Activated T-cell treated with anti-CD3 and anti-CD28 coated beads, Interleukin-2, amount 50 U/mL, for 72 hours (primary cell): ENCODE measurements at regions not wholly inside any gene's neighbourhood (a gene's known extent, or its start where the extent isn't known, plus 50 kb on each side); places are given as distances from the start of the nearest gene placed in this dataset.
"Not testable (repeated sequence)": the region's sequence is repeated elsewhere in the genome, so short reads cannot be mapped to it uniquely, and the experiment has no call there.

Experiments used
- ATAC-seq, 2 donors: fragments of 150-1000 bp; cut with Tn5 transposase; replicated peaks in 1 of 2; 2 replicates each; pipeline ENCODE4 v1.10.0; 2021; ENCODE audit warnings: moderate library complexity in 2 of 2, mild to moderate bottlenecking in 1 of 2
- DNase-seq, 2 donors: peaks; one replicate each; pipeline ENCODE4 v3.0.0; 2021 to 2022; ENCODE audit warnings: mixed read lengths in 1 of 2
- H3K27ac Mint-ChIP-seq: one replicate; pipeline ENCODE4 v1.8.0; 2022; ENCODE audit warnings: mild to moderate bottlenecking, moderate library complexity, mixed read lengths
- H3K27me3 Mint-ChIP-seq: one replicate; pipeline ENCODE4 v1.8.0; 2022; ENCODE audit warnings: low read depth, mixed read lengths
- H3K36me3 Mint-ChIP-seq, 2 donors: one replicate each; pipeline ENCODE4 v1.8.0; 2022; ENCODE audit warnings: mixed read lengths in 2 of 2, mild to moderate bottlenecking in 1 of 2; ENCODE audit not compliant: insufficient read depth in 2 of 2
- H3K4me1 Mint-ChIP-seq: one replicate; pipeline ENCODE4 v1.8.0; 2022; ENCODE audit warnings: low read depth, mixed read lengths
- H3K4me3 Mint-ChIP-seq, 2 donors: one replicate each; pipeline ENCODE4 v1.8.0; 2022; ENCODE audit warnings: mild to moderate bottlenecking in 2 of 2, mixed read lengths in 2 of 2, moderate library complexity in 2 of 2
- H3K9me3 Mint-ChIP-seq, 2 donors: one replicate each; pipeline ENCODE4 v1.8.0; 2022; ENCODE audit warnings: mixed read lengths in 2 of 2

DNA sequence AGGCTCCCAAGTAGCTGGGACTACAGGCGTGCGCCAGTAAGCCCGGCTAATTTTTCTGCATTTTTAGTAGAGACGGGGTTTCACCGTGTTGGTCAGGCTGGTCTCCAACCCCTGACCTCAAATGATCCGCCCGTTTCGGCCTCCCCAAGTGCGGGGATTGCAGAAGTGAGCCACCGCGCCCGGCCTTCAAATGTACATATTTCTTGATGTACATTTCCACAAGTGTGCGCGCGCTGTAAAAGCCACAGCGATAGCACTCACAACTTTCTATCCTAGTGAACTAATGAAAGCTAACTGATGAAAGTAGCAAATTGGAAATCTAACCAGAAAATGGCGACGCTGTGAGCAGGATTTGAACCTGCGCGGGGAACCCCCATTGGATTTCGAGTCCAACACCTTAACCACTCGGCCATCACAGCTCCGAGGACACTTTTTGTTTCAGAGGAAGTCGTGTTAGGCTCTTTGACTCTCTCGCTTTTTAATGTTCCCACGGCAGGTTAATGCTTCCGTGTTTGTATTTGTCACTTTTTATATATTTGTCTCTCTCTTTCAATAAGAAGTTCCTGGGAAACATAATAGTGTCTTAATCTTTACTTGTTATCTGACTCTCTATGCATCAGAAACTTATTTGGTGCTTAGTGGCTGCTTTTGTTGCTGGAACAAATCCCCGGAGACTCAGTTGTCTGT is 199.4 kb upstream of the ZNF184 start:
- DNase-seq (peak; percentile 44 to 59), ATAC-seq (peak; percentile 45 to 69)
- peak overlapping the region; percentile 75 to 87 for H3K4me3 Mint-ChIP-seq
- H3K36me3 Mint-ChIP-seq = peaks cover 9 to 11% of the 10 kb centered on the region in 2 donors
- H3K4me1 Mint-ChIP-seq = peaks cover 57% of the 10 kb centered on the region
- H3K27me3 Mint-ChIP-seq = peaks cover 89% of the 10 kb centered on the region
- H3K27ac Mint-ChIP-seq = peak overlapping the region; percentile 53
- peaks cover 4 to 5% of the 10 kb centered on the region in 2 donors for H3K9me3 Mint-ChIP-seq

DNA sequence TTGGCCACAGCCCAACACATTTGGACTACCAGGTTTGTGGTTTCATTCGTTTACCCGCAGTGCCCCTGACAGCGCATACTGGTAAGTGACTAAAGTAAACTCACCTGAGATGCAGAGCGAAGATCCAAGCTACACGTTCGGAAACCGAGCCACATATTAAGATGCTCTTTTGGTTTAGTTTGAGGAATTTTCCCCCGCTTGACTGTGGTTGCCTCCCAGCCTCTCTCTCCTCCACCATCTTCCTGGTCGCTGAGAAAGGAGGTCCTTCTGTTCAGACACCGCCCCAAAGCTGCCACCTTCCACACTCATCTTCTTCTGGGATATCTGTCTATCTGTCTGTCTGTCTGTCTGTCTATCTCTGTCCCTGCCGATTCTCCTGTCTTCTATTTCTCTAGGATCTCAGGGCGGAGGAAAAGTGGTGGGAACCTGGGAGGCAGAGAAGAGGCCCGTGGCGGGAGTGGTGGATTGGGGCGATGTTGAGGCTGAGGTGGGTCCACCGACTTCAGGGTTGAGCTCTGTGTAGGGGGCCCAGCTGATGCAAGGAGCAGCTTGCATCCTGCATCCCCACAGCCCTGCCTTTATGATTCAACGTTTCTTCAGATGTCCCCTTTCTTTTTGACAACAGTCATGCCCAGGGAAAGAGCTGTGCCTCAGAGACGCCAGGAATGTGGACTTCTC is 196.9 kb upstream of the ZNF184 start:
- H3K27ac Mint-ChIP-seq = peak overlapping the region; percentile 12
- peak overlapping the region; percentile 75 for H3K4me3 Mint-ChIP-seq
- H3K4me1 Mint-ChIP-seq = peaks cover 58% of the 10 kb centered on the region
- ATAC-seq (peak; percentile 31 to 53), DNase-seq (peak in 1 of 2 donors; percentile 48)
- H3K27me3 Mint-ChIP-seq = peaks cover 88% of the 10 kb centered on the region
- peaks cover 9 to 11% of the 10 kb centered on the region in 2 donors for H3K36me3 Mint-ChIP-seq
- peaks cover 4 to 5% of the 10 kb centered on the region in 2 donors for H3K9me3 Mint-ChIP-seq

DNA sequence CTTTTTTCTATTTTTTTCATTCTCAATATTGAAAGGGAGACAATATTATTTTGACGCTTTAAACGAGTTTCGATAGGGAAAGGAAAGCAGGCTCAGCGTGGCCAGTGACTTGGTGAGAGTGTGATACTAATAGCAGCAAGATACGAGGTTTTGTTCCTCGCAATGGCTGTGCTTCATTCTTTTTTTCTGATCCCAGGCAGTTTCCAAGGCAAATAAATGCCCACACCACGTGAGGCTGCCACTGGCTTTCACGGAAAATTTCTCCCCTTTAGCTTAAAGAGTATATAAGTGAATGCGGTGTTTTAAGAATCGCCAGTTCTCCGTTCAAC is 196.4 kb upstream of the ZNF184 start:
- Mint-ChIP-seq H3K27ac (peak overlapping the region; percentile 0), H3K4me1 (peaks cover 58% of the 10 kb centered on the region), H3K4me3 (peak overlapping the region; percentile 75), H3K36me3 (peaks cover 9 to 11% of the 10 kb centered on the region in 2 donors), H3K9me3 (peaks cover 4% of the 10 kb centered on the region in 2 donors), H3K27me3 (peaks cover 85% of the 10 kb centered on the region)
- no peak for DNase-seq
- peak in 1 of 2 donors; percentile 6 for ATAC-seq

DNA sequence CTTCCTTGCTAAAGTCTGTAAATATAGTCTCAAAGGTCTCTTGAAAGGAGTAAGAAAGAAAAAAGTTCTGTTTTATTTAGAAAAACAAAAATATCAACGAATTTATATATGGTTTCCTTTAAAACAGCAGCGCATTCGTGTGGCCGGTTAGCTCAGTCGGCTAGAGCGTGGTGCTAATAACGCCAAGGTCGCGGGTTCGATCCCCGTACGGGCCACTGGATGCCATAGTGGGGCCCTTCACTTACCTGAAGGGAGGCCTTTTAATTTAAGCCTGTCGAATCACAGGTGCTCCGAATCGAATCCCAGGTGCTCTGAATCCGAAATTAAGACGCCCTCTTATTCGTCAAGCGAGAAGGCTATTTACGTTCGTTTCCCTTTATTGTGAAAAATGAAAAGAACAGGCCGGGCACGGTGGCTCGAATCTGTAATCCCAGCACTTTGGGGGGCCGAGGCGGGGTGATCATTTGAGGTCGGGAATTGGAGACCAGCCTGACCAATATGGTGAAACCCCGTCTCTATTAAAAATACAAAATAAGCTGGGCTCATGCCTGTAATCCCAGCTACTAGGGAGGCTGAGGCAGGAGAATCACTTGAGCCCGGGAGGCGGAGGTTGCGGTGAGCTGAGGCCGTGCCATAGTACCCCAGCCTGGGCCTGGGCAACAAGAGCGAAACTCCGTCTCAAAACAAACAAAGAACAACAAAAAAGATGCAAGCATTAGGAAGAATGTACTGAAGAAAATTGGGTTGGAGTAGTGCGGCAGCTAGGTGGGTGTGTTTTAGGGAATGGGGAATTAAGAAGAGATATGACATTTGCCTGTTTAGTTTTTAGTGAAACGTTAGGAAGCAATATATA is 195.8 kb upstream of the ZNF184 start:
- Mint-ChIP-seq H3K9me3 (peaks cover 2 to 4% of the 10 kb centered on the region in 2 donors), H3K4me3 (peak overlapping the region; percentile 75), H3K27me3 (peaks cover 79% of the 10 kb centered on the region), H3K4me1 (peaks cover 58% of the 10 kb centered on the region), H3K27ac (peak overlapping the region; percentile 98), H3K36me3 (peaks cover 9% of the 10 kb centered on the region in 2 donors)
- peak; percentile 71 for DNase-seq
- ATAC-seq = peak; percentile 40 to 57

DNA sequence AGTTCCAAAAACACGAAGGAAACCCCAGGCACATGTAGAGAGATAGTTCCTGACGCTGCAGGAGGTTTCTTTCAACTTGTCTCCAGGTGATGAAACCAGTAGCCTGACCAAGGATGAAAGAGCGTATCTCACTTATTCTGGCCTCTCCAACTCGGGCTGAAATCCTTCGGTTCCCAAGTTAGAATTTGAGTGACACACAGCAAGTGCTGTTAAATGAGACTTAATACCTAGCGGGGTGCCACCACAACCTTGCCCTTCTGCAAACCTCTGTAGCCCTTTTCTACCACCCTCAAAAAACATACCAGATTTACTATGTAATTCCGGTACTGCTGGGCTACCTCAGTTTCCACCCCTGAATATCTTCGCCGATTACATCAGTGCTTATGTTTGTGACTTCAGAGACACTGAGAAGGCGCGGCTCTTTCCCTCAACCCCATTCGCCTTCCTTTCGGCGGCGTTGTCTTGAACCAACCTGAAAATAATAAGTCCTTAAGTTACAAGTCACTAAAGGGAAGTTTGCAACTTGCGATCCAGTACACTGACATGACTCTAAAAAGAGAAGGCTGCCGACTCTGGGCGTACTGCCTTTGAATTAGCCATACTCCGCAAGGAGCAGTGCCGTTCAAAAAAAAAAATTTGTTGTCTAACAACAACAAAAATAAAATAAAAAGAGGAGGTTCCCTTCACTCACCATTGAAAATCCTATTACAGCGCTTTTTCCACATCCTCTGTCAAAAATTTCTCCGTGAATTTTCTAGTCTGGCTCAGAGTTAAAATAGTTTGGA is 194.9 kb upstream of the ZNF184 start:
- Mint-ChIP-seq H3K9me3 (no peaks in the 10 kb centered on the region), H3K4me3 (peak overlapping the region; percentile 75)
- no peak for DNase-seq

DNA sequence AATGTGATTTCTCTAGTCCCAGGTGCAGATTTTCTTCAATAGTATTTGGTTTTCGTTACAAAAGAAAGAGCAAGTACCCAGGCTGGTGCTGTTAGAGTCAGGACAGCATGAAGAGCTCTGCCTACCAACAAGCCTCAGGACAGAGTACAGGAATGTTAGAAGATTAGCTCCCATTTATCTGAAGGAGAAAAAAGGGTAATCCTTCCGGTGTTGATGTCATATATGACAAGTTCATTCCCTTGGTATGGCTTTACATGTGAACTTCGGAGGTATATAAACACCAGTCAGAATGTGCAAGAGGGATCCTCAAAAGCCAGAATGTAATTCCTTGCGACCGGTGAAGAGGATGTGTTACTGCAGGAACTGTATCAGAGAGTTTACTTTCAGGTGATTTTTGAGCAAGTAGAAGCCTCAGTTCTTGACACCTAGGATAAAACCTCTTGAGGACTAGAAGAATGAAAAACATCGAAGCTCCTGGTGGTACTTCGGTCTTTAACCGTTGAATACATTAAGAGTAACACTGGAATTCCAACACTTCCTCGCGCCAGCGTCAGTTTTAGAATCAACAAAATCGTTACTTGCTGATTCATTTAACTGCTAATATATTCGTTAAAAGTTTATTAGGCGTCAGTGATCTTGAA is 194.2 kb upstream of the ZNF184 start:
- Mint-ChIP-seq H3K9me3 (no peaks in the 10 kb centered on the region), H3K27me3 (peaks cover 77% of the 10 kb centered on the region), H3K27ac (no peak overlapping the region), H3K4me3 (peak overlapping the region; percentile 75), H3K36me3 (peaks cover 0 to 2% of the 10 kb centered on the region in 2 donors), H3K4me1 (peaks cover 50% of the 10 kb centered on the region)
- ATAC-seq (no peak), DNase-seq (no peak)

More for the DNA sequence above, 194.9 kb upstream of the ZNF184 start:
- peak overlapping the region; percentile 98 for H3K27ac Mint-ChIP-seq
- peaks cover 78% of the 10 kb centered on the region for H3K27me3 Mint-ChIP-seq
- ATAC-seq = no peak
- H3K36me3 Mint-ChIP-seq = peaks cover 5 to 6% of the 10 kb centered on the region in 2 donors
- peaks cover 57% of the 10 kb centered on the region for H3K4me1 Mint-ChIP-seq

DNA sequence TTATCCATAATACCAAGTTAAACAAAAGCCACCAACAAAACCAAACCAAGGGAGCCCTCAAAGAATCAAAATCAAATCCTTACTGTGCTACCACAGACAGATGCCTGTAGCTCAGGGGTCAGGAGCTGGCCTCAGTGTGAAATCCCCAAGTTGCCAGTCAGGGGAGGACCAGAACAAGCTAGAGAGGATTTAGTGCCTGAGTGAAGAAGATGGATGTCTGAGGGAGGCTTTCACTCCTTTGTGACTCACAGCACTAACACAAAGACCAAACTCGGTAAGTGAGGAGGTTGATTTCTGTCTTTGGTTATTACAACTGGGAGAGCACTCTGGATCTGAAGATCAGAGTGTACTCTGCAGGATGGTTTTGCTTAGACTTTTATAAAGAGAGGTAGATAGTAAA is 189.9 kb upstream of the ZNF184 start:
- peaks cover 6% of the 10 kb centered on the region for H3K4me1 Mint-ChIP-seq
- DNase-seq (no peak), ATAC-seq (no peak)
- no peak overlapping the region for H3K4me3 Mint-ChIP-seq
- no peak overlapping the region for H3K27ac Mint-ChIP-seq
- peaks cover 0 to under 1% of the 10 kb centered on the region in 2 donors for H3K36me3 Mint-ChIP-seq
- no peaks in the 10 kb centered on the region for H3K9me3 Mint-ChIP-seq
- peaks cover 36% of the 10 kb centered on the region for H3K27me3 Mint-ChIP-seq

DNA sequence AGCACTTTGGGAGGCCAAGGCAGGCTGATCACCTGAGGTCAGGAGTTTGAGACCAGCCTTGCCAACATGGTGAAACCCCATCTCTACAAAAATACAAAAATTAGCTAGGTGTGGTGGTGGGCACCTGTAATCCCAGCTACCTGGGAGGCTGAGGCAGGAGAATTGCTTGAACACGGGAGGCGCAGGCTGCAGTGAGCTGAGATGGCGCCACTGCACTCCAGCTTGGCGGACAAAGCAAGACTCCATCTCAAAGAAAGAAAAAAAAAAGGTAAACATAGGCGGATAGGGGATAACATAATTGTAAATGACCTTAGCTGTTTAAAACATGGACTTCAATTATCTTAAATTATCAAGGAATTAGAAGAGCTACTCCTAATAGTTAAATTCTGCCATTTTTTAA is 189.3 kb upstream of the ZNF184 start:
- H3K27ac Mint-ChIP-seq, H3K9me3 Mint-ChIP-seq, H3K36me3 Mint-ChIP-seq, H3K4me1 Mint-ChIP-seq, H3K4me3 Mint-ChIP-seq, DNase-seq, ATAC-seq: not testable (repeated sequence)
- peaks cover 30% of the 10 kb centered on the region for H3K27me3 Mint-ChIP-seq

DNA sequence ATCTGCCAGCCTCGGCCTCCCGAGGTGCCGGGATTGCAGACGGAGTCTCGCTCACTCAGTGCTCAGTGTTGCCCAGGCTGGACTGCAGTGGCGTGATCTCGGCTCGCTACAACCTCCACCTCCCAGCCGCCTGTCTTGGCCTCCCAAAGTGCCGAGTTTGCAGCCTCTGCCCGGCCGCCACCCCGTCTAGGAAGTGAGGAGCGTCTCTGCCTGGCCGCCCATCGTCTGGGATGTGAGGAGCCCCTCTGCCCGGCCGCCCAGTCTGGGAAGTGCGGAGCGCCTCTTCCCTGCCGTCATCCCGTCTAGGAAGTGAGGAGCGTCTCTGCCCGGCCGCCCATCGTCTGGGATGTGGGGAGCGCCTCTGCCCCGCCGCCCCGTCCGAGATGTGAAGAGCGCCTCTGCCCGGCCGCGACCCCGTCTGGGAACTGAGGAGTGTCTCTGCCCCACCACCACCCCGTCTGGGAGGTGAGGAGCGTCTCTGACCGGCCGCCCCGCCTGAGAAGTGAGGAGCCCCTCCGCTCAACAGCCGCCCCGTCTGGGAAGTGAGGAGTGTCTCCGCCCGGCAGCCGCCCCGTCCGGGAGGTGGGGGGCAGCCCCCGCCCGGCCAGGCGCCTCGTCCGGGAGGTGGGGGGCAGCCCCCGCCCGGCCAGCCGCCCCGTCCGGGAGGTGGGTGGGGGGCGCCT is 180.4 kb upstream of the ZNF184 start:
- H3K36me3 Mint-ChIP-seq, H3K4me3 Mint-ChIP-seq, H3K4me1 Mint-ChIP-seq, H3K27ac Mint-ChIP-seq, DNase-seq, H3K9me3 Mint-ChIP-seq, ATAC-seq: not testable (repeated sequence)
- peaks cover 63% of the 10 kb centered on the region for H3K27me3 Mint-ChIP-seq

DNA sequence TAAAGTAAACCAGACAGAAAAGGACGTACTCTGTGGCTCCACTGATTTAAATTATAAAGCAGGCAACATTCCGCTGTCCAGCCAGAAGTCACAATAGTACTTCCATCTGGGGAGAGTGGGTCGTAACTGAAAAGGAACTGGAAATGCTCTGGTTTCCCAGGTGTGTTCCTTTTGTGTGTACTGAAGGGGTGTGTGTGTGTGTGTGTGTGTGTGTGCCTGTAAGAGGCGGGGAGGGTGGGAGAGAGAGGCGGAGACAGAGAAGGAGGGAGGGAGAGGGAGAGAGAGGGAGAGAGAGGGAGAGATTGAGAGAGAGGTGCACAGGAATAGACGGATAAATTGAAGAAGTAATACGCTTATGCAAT is 178.4 kb upstream of the ZNF184 start:
- no peak for ATAC-seq
- H3K9me3 Mint-ChIP-seq = no peaks in the 10 kb centered on the region
- H3K4me3 Mint-ChIP-seq = peak overlapping the region; percentile 22 to 31
- H3K27me3 Mint-ChIP-seq = peaks cover 71% of the 10 kb centered on the region
- peaks cover 3 to 10% of the 10 kb centered on the region in 2 donors for H3K36me3 Mint-ChIP-seq
- DNase-seq = no peak
- H3K27ac Mint-ChIP-seq = peak overlapping the region; percentile 89
- H3K4me1 Mint-ChIP-seq = peaks cover 9% of the 10 kb centered on the region

DNA sequence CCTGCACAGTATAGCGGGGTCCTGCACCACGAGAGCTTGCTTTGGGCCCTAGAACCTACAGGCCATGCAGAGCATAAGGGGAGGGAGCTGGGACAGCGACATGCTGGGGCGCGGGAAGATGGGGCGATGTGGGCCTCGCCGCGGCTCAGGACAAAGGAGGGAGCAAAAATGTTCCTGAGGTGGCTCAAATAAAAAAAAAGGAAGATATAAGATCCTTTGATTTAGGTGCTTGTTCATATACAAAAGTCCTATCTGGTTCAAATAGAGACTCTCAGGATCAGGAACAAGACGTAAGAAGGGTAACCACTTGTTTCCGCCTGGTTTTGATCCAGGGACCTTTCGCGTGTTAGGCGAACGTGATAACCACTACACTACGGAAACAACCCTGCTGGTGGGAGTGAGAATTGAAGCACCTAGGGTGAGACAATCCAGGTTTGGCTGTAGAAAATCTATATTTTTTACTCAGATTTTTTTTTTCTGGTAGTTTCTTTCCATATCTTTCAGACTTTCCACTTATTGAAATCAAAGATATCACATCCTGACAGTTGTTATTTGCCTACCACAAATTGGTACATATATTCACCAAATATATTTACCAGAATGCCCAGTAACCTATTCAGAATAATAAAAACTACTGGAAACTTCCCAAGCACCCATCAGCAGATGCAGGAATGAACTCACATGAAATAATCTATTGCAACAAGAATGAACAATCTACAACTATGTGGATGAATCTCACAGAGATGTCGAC is 177.9 kb upstream of the ZNF184 start:
- ATAC-seq (peak; percentile 67 to 69), DNase-seq (peak; percentile 55)
- Mint-ChIP-seq H3K4me1 (peaks cover 9% of the 10 kb centered on the region), H3K9me3 (no peaks in the 10 kb centered on the region), H3K27me3 (peaks cover 77% of the 10 kb centered on the region), H3K4me3 (peak overlapping the region; percentile 25 to 31), H3K27ac (peak overlapping the region; percentile 89), H3K36me3 (peaks cover 3 to 8% of the 10 kb centered on the region in 2 donors)
